ENCODE measurements at regions not wholly inside any gene's neighbourhood (a gene's known extent, or its start where the extent isn't known, plus 50 kb on each side); places are given as distances from the start of the nearest gene placed in this dataset.

DNA sequence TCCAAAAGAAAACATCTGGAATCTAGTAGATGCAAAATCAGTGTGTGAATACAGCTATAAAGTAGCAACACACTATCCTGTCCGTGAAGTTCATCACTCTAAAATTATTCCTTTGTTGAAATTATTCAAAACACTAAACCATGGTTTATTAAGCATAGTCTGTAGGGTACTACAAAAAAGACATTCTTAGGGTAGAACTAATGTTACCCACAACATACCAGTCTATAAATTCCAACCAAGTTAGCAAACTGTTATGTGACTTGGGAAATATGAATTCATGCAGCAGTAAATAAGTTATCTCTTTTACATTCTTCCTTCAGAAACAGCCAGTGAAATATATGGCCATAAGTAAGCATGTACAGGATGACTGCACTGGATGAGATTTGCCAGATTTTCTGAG is 580.3 kb upstream of the ADGRB3 start:
- H3K4me1 ChIP-seq (replicated peaks in 1 of 4; ENCODE audit: control insufficient read depth in 3 of 4, insufficient read depth in 4 of 4, low read length in 3 of 4): peaks cover 0 to 3% (median 0%) of the 10 kb centered on the region in 4 experiments; a peak in 2 of 7 replicates
- FAIRE-seq (no peak), DNase-seq (ENCODE audit: low read depth in 1 of 2, low spot score in 2 of 2) (no peak)
- H2BK120ac ChIP-seq (replicated peaks; ENCODE audit: low read depth, low read length): no peak overlapping the region
- no peak overlapping the region for H2BK12ac ChIP-seq (ENCODE audit: low read depth, low read length)
- no peak overlapping the region for H2BK15ac ChIP-seq (ENCODE audit: low read length)
- no peak overlapping the region for H3K14ac ChIP-seq (ENCODE audit: insufficient read length)
- no peak overlapping the region for H4K91ac ChIP-seq (replicated peaks; ENCODE audit: insufficient read length, low read length)
- H4K20me1 ChIP-seq (replicated peaks in 1 of 2; ENCODE audit: control insufficient read depth in 1 of 2, insufficient read depth in 2 of 2, low read length in 2 of 2): no peaks in the 10 kb centered on the region
- no peak overlapping the region for H2BK5ac ChIP-seq (ENCODE audit: low read depth, low read length)
- H4K5ac ChIP-seq (ENCODE audit: insufficient read length, low read depth, low read length): no peak overlapping the region
- POLR2A ChIA-PET (ENCODE audit: partially characterized antibody): no interaction called here
- H3K23ac ChIP-seq (ENCODE audit: insufficient read length): no peak overlapping the region
- 91% methylated on average over 1 of the region's 1 CpG; no CpG with 5 or more reads in 1 of the 2 experiments for WGBS, 2 experiments (ENCODE audit: extremely low coverage in 1 of 2, insufficient coverage in 1 of 2, insufficient read length in 1 of 2, insufficient replicate concordance in 2 of 2, low coverage in 1 of 2, low lambda C conversion rate in 2 of 2, missing lambda C conversion rate in 1 of 2)
- no peak overlapping the region for H2AK5ac ChIP-seq (ENCODE audit: low read depth, low read length)
- no peak overlapping the region for H3K4ac ChIP-seq (replicated peaks; ENCODE audit: insufficient read length, low read depth, low read length)
- no peaks in the 10 kb centered on the region for H3K27me3 ChIP-seq (replicated peaks in 1 of 4; ENCODE audit: control insufficient read depth in 3 of 4, extremely low read depth in 1 of 4, insufficient read depth in 3 of 4, low read length in 3 of 4)
- H3K79me1 ChIP-seq (ENCODE audit: low read depth, low read length): no peaks in the 10 kb centered on the region
- CTCF ChIA-PET (ENCODE audit: partially characterized antibody): no interaction called here
- H2AFZ ChIP-seq (ENCODE audit: low read length): no peak overlapping the region
- H3K18ac ChIP-seq (ENCODE audit: extremely low read depth, low read length): no peak overlapping the region
- H3K4me3 ChIP-seq (ENCODE audit: extremely low read depth in 1 of 4, insufficient read depth in 2 of 4, low read depth in 3 of 4, low read length in 4 of 4): no peak overlapping the region
- H3K4me2 ChIP-seq (ENCODE audit: insufficient read depth in 1 of 2, low read depth in 2 of 2, low read length in 2 of 2): no peak overlapping the region
- H3K36me3 ChIP-seq (ENCODE audit: control insufficient read depth in 2 of 4, insufficient read depth in 4 of 4, low read length in 3 of 4): no peaks in the 10 kb centered on the region
- H3K9ac ChIP-seq (replicated peaks in 1 of 4; ENCODE audit: extremely low read depth in 1 of 4, low read depth in 3 of 4, low read length in 3 of 4): no peak overlapping the region
- no peak overlapping the region for H3K56ac ChIP-seq (replicated peaks; ENCODE audit: insufficient read length, low read depth, low read length)
- H4K8ac ChIP-seq (ENCODE audit: extremely low read depth, insufficient read depth, low read length): no peak overlapping the region
- no peaks in the 10 kb centered on the region for H3K23me2 ChIP-seq (ENCODE audit: low read depth, low read length)
- no peak overlapping the region for H3K27ac ChIP-seq (ENCODE audit: low read depth, low read length)
- H3K9me3 ChIP-seq (ENCODE audit: insufficient read depth in 2 of 2, low read depth in 1 of 2, low read length in 1 of 2): no peaks in the 10 kb centered on the region
- no peak overlapping the region for H2BK20ac ChIP-seq (ENCODE audit: low read length)
- H3K79me2 ChIP-seq (ENCODE audit: control insufficient read depth in 1 of 2, insufficient read depth in 2 of 2, low read length in 2 of 2): no peaks in the 10 kb centered on the region
- TF ChIP-seq POLR2A (IDR thresholded peaks at IDR 0.05; ENCODE audit: control extremely low read depth in 1 of 2, low read depth in 2 of 2, low read length in 2 of 2) (no peak), CHD2 (IDR thresholded peaks at IDR 0.05; ENCODE audit: low read length) (no peak), HDAC6 (IDR thresholded peaks at IDR 0.05; ENCODE audit: low read depth, low read length) (no peak)

Measured in H1 (cell line).